NCI-H1930 (cell line): ENCODE measurements at regions not wholly inside any gene's neighbourhood (a gene's known extent, or its start where the extent isn't known, plus 50 kb on each side); places are given as distances from the start of the nearest gene placed in this dataset.

Source experiments
- DNase-seq, 2 experiments: peaks; one replicate each; lab custom pipeline; 2025; lab: John Stamatoyannopoulos, UW

- DNase-seq, result no peak
Observed at GRCh38 chr3:139281096-139281495, 62.7 kb upstream of the MRPS22 start.

GRCh38 chr3:139281522-139282196, 62.2 kb upstream of the MRPS22 start:
- DNase-seq, result no peak

GRCh38 chr3:139283301-139283700, 60.5 kb upstream of the MRPS22 start:
- DNase-seq, result no peak

GRCh38 chr3:139284221-139284620, 59.6 kb upstream of the MRPS22 start:
- no peak for DNase-seq

DNA sequence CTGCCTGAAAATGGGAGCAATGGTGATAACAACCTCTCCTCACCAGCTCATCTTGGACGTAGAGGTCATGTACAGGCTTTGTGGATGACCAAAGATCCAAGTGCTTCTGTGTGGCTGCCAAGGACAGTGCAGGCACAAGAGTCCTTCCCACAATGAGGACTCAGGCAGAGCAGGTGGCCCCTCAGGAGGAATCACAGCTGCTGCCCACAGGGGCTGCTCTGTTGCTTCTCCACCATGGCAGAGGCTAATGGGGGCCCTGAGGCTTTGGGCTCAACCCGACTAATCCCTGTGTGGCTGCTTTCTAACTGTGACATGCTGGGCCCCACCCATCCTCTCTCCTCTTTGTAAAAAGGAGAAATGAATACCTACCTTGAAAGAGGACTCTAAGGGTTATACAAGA, 58.1 kb upstream of the MRPS22 start:
- no peak for DNase-seq

- no peak for DNase-seq
Observed at GRCh38 chr3:139286241-139286640, 57.6 kb upstream of the MRPS22 start.

GRCh38 chr3:139286825-139287224, 57.0 kb upstream of the MRPS22 start:
- DNase-seq, result no peak

- DNase-seq, result no peak
Observed at GRCh38 chr3:139287557-139287956, 56.3 kb upstream of the MRPS22 start.

DNA sequence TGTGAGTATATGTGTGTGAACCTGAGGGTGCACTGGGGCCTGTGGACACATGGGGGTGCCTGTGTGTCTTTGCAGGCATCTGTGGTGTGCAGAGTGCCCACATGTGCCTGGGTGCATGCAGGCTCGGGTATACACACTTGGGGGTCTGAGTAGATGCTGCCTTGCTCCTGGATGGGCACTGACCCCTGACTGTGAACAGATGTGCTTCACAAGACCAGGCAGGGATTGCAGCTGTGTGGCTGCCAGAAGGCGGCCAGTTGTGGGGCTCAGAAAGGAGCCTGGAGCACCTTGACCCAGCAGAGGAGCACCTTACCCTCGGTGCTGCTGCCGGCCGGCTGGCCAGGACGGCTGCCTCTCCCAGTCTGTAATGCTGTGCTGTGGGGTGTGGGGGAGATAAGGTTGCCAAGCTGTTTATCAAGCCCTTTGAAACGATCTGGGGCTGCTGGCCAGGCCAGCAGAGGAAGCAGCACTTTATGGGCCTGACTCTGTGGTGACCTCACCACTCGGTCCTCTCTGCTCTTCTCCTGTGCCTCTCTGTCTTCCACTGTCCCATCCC, 55.5 kb upstream of the MRPS22 start:
- no peak for DNase-seq

DNA sequence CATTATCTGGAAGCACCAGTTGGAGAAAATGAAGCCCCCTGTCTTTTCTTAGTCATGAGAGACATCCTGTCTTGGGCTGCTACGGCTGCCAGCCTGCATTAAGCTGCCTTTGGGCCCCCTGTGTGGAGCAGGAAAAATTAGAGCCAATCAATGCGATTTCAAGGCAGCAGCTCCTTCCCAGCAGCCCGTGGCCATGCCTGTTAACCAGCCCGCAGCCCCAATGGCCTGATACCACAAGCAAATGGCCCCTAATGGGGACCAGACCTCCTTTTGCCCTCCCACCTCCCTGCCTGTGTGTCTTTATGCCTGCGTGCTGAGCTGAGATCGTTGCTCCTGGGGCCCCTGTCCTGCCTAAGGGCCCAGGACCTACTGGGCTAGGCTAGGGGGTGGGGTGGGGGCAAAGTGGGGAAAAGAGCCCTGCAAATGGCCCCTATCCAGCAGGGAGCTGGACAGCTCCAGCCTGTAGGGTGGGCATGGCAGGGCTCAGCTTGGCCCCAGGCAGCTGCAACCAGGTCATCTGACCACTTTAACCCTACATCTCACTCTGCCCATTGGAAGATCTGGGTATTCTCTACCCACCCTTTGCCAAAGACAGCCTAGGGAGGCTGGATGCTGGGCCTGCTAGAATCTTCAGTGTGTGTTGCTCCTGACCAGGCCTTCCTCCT, 53.8 kb upstream of the MRPS22 start:
- no peak for DNase-seq

GRCh38 chr3:139291276-139292051, 52.4 kb upstream of the MRPS22 start:
- DNase-seq, result no peak

- no peak for DNase-seq
Observed at GRCh38 chr3:139292192-139292591, 51.6 kb upstream of the MRPS22 start.

DNA sequence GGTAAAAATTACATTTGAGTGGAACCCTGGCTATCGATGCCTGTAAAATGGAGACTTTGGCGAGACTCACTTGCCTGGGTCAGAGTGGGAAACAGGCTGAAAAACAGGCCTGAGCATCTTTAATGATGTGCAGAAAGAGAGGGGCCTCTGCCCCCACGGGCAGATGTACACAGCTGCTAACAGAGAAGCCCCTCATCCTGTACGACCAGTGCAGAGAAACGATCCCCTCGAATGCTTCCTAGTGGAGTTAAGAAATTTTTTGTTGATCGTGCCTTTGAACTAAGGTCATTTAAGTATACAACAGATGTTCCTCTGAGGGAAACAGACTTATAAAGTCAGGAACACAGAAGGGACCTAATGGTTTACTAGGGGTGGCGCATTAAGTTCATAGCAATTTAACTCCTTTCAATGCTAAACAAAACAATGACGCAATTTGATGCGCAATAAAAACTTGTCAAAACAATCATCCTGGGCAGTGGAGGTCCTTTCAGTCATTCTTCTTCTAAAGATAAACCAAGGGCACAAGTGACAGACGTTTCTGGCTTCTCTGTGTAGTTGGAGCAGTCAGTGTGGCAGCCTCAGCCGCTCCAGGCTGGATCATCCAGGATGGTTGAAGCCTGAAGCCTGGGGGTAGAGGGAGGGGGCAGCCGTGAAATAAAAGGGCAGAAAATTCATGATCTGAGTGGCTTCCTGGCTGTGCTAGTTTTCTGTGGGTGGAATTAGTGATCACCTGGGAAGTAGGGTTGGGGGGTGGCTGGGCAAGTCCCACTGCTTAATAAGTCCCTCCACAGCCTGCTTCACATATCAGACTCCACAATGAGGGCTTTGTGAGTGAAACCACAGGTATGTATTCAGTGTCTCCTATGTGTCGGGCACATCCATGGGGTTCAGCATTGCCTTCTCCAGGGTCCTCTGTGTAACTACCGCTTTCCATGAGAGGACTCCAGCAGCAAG, 50.8 kb upstream of the MRPS22 start:
- no peak for DNase-seq

GRCh38 chr3:139293665-139294023, 50.2 kb upstream of the MRPS22 start:
- DNase-seq, result no peak
